Lower leg skin (tissue), 3 donors: ENCODE measurements at regions not wholly inside any gene's neighbourhood (a gene's known extent, or its start where the extent isn't known, plus 50 kb on each side); places are given as distances from the start of the nearest gene placed in this dataset.

ENCODE experiments used
- CTCF ChIP-seq, 3 donors: fragments of 450-650 bp; IDR thresholded peaks; one replicate each; pipeline ENCODE4 v1.5.1; 2016; ENCODE audit warnings: antibody characterized with exemption in 3 of 3, mild to moderate bottlenecking in 3 of 3, moderate library complexity in 2 of 3
- POLR2A ChIP-seq, 2 donors: fragments of 450-650 bp; IDR thresholded peaks; one replicate each; pipeline ENCODE4 v1.6.1; 2016 to 2017; ENCODE audit warnings: antibody characterized with exemption in 2 of 2, mild to moderate bottlenecking in 1 of 2, moderate library complexity in 1 of 2

GRCh38 chr10:108685863-108686531 lies 1237.3 kb downstream of the XPNPEP1 start:
- TF ChIP-seq POLR2A (IDR thresholded peaks at IDR 0.05), result no peak
- TF ChIP-seq CTCF (IDR thresholded peaks at IDR 0.05), result no peak
